ENCODE measurements at regions not wholly inside any gene's neighbourhood (a gene's known extent, or its start where the extent isn't known, plus 50 kb on each side); places are given as distances from the start of the nearest gene placed in this dataset.
"Not testable (repeated sequence)": the region's sequence is repeated elsewhere in the genome, so short reads cannot be mapped to it uniquely, and the experiment has no call there.

GRCh38 chr13:65470781-65471180 lies 1759.4 kb downstream of the PCDH9 start:
- DNase-seq = no peak

DNA sequence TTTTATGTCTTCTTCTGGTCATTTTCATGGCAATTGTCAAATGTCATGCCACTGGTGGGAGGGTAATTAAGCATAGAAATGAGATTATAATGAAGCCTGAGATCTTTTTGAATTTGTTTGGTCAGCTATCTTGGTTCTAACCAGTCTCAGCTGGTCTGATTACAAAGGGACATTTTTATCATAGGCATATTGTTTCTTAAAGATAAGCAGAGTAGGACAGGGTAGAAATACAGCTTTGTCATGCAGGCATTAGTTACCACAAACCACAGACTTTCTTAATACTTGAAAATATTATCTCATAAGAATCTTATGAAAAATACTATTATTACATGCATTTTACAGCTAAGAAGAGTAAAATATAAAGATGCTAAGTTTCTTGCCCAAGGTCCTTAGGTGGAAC lies 1761.5 kb downstream of the PCDH9 start:
- DNase-seq = no peak

- DNase-seq = no peak
Measured at GRCh38 chr13:65461590-65461989, 1768.5 kb downstream of the PCDH9 start.

GRCh38 chr13:65460136-65460535 lies 1770.0 kb downstream of the PCDH9 start:
- DNase-seq = no peak

DNA sequence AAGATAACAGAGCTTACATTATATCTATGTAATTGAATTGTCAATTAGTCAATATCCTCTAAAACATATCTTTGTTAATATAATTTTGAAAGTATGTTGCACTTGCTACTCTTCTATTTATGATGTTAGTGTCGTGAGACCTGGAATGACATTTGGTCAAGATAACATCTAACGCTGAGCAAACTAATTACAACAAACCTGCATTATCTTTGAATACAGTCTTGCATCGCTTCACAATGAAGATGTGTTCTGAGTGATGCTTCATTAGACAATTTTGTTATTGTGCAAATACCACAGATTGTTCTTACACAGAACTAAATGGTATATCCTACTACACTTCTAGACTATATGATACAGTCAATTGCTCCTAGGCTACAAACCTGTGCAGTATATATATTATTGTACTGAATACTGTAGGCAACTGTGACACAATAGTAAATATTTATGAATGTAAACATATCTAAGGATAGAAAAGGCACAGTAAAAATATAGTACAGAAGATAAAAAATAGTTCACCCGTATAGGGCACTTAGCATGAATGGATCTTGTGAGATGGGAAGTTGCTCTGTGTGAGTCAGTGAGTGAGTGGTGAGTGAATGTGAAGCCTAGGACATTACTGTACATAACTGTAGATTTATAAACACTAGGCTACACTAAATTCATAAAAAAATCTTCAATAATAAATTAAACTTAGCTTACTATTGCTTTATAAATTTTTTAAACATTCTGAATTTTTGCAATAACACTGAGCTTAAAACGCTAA lies 1773.8 kb downstream of the PCDH9 start:
- peak; percentile 4 to 7 for DNase-seq

DNA sequence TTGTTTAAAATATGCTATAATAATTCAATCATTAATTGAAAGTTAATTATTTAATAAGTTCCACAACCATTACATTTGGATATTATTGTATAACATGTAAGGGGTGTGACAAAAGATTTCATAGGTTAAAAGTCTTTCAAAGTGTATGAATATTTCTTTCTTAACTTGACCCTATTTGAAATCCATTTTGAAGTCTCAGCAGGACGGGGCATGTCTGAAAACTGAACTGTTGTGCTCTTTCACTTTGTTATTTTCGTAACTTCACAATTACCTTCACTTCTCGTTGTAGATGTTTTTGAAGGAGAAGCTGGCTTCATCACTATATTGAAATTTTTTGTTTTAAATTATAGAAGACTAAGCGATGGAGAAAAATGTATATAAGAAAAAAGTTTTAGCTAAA lies 1775.7 kb downstream of the PCDH9 start:
- no peak for DNase-seq

GRCh38 chr13:65453982-65454381 lies 1776.2 kb downstream of the PCDH9 start:
- DNase-seq = no peak

DNA sequence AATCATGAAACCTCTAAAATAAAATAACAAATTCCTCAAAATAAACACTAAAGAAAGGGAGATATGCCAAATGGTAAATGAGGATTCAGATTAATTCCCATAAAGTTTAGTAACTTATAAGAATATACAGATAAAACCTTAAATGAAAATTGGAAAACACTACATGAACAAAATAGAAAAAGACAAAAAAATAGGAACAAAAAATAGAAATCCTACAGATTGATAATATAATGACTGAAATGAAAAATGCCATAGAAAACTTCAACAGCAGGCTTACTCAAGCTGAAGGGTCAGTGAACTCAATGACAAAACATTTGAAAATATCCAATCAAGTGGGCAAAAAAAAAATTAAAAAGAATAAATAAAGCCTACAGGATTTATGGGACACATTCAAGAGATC lies 1784.8 kb downstream of the PCDH9 start:
- no peak for DNase-seq

GRCh38 chr13:65435590-65435989 lies 1794.5 kb downstream of the PCDH9 start:
- no peak for DNase-seq

DNA sequence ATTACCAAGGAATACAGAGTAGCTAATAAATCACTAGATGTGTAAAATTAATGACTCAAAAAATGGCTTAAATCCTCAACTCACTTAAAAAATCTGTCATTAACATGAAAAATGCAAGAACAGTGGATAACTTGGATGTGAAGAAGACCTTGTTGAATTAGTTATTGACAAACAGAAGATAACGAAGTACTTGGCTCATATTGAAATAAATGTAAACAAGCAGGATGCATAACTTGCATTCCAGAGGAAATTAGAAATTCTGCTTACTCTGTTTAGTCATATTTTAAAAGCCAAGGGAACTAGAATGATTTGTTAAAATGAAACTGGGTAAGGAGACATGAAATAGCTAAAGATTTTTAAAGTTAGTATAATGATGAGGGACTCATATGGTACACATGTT lies 1812.2 kb downstream of the PCDH9 start:
- no peak for DNase-seq

GRCh38 chr13:65416784-65417183 lies 1813.4 kb downstream of the PCDH9 start:
- no peak for DNase-seq

DNA sequence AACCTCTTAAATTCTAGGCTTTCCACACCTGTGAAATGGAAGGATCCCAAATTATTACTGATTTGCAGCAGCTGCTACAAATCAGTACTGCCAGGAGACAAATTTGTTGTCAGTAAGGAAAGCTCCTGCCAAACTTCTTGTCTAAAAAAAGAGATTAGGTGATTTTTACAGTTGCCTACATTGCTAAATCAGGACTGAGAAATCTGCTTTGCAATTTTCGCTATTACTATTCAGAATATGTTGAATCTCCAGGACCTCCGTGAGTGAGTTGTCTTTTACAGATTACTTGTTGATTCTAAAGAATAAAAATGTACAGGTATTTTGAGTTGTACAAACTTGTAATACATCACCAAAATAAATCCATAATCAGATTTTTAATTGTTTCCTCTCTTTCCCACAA lies 1815.9 kb downstream of the PCDH9 start:
- no peak for DNase-seq

- DNase-seq = no peak
Measured at GRCh38 chr13:65411521-65411920, 1818.6 kb downstream of the PCDH9 start.

DNA sequence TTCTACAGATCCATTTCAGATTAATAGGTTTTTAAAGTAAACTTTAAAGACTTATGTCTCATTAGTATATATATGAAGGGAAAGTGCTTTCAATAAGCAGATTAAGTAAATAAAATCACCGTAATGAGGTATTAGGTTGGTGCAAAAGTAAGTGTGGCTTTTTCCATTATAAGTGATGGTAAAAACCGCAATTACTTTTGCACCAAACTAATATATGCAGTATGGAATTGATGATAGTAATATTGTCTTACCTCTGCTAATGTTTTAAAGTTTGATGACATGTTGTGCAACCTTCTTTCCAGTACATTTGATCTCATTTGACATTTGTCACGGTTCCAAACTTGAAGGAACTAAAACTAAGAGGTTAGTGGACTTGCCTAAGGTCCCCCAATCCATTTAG lies 1819.3 kb downstream of the PCDH9 start:
- DNase-seq = no peak

GRCh38 chr13:65401315-65401714 lies 1828.8 kb downstream of the PCDH9 start:
- no peak for DNase-seq

GRCh38 chr13:65400702-65401101 lies 1829.4 kb downstream of the PCDH9 start:
- no peak for DNase-seq

DNA sequence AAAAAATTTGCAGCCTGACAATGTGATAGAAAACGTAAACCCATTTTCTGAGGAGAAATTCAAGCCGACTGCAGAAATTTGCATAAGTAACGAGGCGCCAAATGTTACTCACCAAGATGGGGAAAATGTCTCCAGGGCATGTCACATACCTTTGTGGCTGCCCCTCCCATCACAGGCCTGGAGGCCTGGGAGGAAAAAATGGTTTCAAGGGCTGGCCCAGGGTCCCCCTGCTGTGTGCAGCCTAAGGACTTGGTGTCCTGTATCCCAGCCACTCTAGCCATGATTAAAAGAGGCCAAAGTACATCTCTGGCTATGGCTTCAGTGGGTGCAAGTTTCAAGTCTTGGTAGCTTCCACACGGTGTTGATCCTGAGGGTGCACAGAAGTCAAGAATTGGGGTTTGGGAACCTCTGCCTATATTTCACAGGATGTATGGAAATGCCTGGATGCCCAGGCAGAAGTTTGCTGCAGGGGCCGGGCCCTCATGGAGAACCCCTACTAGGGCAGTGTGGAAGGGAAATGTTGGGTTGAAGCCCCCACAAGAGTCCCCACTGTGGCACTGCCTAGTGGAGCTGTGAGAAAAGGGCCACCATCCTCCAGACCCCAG lies 1842.3 kb downstream of the PCDH9 start:
- no peak for DNase-seq

- DNase-seq = no peak
Measured at GRCh38 chr13:65378943-65379519, 1851.1 kb downstream of the PCDH9 start.

DNA sequence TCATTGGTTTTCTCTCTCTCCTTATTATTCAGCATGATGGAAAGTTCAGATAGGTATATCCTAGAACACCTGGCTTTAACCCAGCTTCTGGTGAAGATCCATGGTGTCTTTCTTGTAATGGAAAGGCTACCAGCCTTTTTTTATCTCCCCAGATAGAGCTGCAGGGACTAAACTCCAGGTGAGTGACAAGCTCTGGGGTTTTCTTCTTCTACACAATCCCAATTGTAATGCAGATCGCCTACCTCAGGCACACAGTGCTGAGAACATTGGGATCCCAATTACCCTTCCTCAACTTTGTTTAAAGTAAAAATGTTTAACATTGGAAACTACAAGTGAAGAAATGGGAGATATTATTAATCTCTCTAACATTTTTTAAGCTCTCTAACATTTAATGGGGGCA lies 1851.7 kb downstream of the PCDH9 start:
- no peak for DNase-seq

GRCh38 chr13:65368832-65369231 lies 1861.3 kb downstream of the PCDH9 start:
- DNase-seq = no peak

DNA sequence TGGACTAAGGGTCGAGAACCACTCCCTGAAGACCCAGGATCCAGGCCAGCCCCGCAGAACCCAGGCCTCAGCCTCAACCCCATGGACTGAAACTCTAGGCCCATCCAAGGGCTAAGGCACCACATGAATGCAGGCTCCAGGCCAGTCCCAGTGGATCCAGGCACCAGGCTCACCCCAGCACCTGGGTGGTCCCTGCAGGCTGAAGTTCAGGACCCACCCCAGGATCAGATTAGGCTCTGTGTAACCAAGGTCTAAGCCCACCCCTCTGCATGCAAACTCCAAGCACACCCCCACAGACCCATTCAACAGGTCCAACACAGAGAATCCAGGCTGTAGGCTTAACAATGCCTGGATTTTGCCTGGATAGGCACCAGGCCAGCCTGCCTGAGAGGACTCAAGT lies 1876.2 kb downstream of the PCDH9 start:
- no peak for DNase-seq

DNA sequence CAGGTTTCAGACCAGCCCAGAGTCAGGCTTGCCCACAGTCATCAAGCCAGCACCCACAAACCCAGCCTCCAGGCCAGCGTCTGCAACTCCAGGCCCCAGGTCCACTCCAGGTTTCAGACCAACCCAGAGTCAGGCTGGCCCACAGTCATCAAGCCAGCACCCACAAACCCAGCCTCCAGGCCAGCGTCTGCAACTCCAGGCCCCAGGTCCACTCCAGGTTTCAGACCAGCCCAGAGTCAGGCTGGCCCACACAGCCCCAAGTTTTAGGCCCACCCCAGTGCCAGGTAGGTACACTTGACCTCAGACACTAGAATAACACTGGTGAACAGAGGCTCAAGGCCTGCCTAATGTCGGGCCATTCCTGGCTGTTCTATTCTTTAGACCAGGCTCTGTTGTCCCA lies 1877.0 kb downstream of the PCDH9 start:
- not testable (repeated sequence) for DNase-seq

- DNase-seq = no peak
Measured at GRCh38 chr13:65347420-65348030, 1882.6 kb downstream of the PCDH9 start.
